Ascending aorta (tissue), 2 donors: ENCODE measurements at regions not wholly inside any gene's neighbourhood (a gene's known extent, or its start where the extent isn't known, plus 50 kb on each side); places are given as distances from the start of the nearest gene placed in this dataset.

Experiments used
- DNase-seq, 2 donors: peaks; one replicate each; pipeline ENCODE4 v3.0.0-alpha.2; 2019; ENCODE audit warnings: low spot score in 2 of 2
- H3K27ac ChIP-seq, 2 donors: fragments of 200-600 bp; sonication (generic); one replicate each; pipeline ENCODE4 v1.5.1; 2016 to 2017; ENCODE audit warnings: mild to moderate bottlenecking in 1 of 2
- H3K27me3 ChIP-seq: fragments of 200-600 bp; sonication (generic); one replicate; pipeline ENCODE4 v1.5.1; 2017
- H3K36me3 ChIP-seq, 2 donors: fragments of 200-600 bp; sonication (generic); one replicate each; pipeline ENCODE4 v1.5.1; 2016
- H3K4me1 ChIP-seq, 2 donors: fragments of 200-600 bp; sonication (generic); one replicate each; pipeline ENCODE4 v1.5.1; 2016 to 2017; ENCODE audit warnings: mild to moderate bottlenecking in 1 of 2
- H3K4me3 ChIP-seq, 2 donors: fragments of 200-600 bp; sonication (generic); one replicate each; pipeline ENCODE4 v1.5.1; 2016 to 2017; ENCODE audit warnings: mild to moderate bottlenecking in 1 of 2
- H3K9me3 ChIP-seq, 2 donors: fragments of 200-600 bp; sonication (generic); one replicate each; pipeline ENCODE4 v1.5.1; 2016
- intact Hi-C: fragments of 100-400 bp; cut with DNase I; formaldehyde crosslinking; loops from one replicate; pipeline ENCODE4 v1.15.1; 2023
- TF ChIP-seq, protein P1 (sequence below), 3 experiments: fragments of 200-600 bp in 2 of 3; fragments of 450-650 bp in 1 of 3; sonication (generic) in 2 of 3; IDR thresholded peaks; one replicate each; pipeline ENCODE4 v1.5.1; 2016 to 2019; ENCODE audit warnings: antibody characterized with exemption in 3 of 3, mild to moderate bottlenecking in 1 of 3, moderate library complexity in 1 of 3

DNA sequence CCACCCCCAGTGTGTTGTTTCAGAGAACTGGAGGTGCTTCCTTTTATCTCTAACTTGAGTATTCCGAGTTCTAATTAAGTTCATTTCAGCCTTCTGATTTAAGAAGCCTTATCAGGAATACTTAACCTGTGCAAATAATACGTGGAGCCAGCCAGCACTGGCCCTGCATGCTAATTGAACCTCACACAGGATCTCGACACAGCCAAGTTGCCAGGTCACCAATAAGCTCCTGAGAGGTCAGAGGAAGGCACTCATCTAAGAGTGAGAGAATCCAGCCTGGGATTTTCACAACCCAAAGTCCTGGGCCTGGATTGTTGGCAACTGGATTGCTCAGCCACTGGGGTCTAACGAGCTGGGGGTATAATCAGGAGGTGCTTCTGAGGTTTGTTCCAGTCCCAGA, 157.7 kb upstream of the LRFN2 start:
- Histone ChIP-seq H3K27me3 (no peaks in the 10 kb centered on the region), H3K9me3 (no peaks in the 10 kb centered on the region), H3K4me1 (no peaks in the 10 kb centered on the region), H3K36me3 (no peaks in the 10 kb centered on the region), H3K27ac (no peak overlapping the region), H3K4me3 (no peak overlapping the region)
- intact Hi-C loops: no loop called here
- TF ChIP-seq, protein P1, sequence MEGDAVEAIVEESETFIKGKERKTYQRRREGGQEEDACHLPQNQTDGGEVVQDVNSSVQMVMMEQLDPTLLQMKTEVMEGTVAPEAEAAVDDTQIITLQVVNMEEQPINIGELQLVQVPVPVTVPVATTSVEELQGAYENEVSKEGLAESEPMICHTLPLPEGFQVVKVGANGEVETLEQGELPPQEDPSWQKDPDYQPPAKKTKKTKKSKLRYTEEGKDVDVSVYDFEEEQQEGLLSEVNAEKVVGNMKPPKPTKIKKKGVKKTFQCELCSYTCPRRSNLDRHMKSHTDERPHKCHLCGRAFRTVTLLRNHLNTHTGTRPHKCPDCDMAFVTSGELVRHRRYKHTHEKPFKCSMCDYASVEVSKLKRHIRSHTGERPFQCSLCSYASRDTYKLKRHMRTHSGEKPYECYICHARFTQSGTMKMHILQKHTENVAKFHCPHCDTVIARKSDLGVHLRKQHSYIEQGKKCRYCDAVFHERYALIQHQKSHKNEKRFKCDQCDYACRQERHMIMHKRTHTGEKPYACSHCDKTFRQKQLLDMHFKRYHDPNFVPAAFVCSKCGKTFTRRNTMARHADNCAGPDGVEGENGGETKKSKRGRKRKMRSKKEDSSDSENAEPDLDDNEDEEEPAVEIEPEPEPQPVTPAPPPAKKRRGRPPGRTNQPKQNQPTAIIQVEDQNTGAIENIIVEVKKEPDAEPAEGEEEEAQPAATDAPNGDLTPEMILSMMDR (IDR thresholded peaks at IDR 0.05): no peak
- DNase-seq: no peak

DNA sequence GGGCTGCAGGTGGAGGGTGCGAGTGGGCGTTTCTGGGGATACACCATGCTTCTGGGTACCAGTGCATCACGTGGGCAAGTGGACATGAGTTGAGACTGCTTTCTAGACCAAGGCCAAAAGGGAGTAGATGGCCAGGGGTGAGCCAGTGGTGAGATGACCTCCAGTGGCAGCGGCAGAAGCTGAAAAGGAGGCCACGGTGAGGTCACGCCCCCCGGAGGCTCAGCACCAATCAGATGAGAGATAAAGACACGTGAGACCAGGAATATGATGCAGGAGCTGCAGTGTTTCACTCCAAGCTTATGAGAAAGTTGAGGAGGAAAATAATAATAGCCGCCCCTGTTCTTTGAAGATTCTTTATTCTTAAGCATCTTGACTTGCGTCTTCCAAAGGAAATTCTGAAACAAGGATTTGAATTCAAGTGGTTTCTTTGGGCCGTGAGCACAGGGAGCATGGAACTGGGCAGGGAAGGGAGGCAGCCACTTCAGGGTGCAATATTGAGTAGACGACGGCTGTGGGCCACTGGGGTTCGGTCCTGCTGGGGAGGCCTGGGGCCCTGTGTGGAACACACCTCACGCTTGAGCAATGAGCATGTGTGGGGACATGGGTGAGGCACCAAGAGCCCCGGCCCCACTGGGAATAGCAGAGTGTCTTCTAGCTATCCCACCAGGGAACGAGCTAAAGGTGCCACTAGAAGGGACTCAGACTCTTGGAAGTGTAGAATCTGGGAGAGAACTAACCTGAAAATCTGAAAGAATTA, 156.7 kb upstream of the LRFN2 start:
- no peaks in the 10 kb centered on the region for H3K36me3 ChIP-seq
- no peak overlapping the region for H3K27ac ChIP-seq
- TF ChIP-seq, protein P1 (IDR thresholded peaks at IDR 0.05): no peak
- no peaks in the 10 kb centered on the region for H3K27me3 ChIP-seq
- intact Hi-C loops: no loop called here
- H3K4me1 ChIP-seq: no peaks in the 10 kb centered on the region
- no peak overlapping the region for H3K4me3 ChIP-seq
- DNase-seq: no peak
- H3K9me3 ChIP-seq: no peaks in the 10 kb centered on the region

DNA sequence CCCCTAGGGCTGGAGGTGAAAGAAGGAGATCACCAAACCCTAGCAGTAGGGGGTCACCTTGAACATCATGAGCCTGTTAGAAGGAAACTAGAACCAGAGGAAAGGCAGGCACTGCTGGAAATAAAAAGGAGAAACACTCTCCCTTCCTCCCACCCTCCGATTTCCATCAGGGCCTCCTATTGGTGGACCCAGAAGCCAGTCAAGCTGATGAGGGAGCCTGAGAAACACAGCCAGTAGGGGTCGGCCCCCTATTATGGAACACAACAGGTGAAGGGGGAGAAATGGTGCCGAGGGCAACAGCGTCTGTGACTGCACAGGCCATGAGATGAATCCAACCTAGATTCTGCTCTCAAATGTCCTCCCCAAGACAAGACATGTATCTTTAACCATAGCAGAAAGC, 156.1 kb upstream of the LRFN2 start:
- Histone ChIP-seq H3K4me1 (no peaks in the 10 kb centered on the region), H3K27me3 (no peaks in the 10 kb centered on the region), H3K27ac (no peak overlapping the region), H3K4me3 (no peak overlapping the region), H3K36me3 (no peaks in the 10 kb centered on the region), H3K9me3 (no peaks in the 10 kb centered on the region)
- intact Hi-C loops: no loop called here
- DNase-seq: no peak
- TF ChIP-seq, protein P1 (IDR thresholded peaks at IDR 0.05): no peak

DNA sequence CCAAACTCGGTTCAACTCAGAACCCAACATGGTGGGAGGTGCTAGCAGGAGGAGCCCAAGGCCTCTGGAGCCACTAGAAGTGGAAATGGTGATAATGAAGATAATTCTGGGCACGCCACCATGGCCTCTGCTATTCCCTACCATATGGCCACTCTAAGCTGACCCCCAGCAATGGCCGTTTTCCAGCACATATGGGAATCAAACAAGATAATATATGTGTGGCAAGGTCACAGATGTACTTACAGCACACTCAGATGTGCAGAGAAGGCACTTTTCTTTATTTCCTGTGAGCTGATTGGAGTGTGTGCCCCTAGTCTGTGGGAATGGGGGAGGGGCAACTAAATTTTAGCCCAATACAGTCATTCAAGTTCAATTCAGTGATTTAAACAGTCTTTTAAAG, 153.4 kb upstream of the LRFN2 start:
- Histone ChIP-seq H3K4me3 (no peak overlapping the region), H3K27me3 (no peaks in the 10 kb centered on the region), H3K27ac (no peak overlapping the region), H3K4me1 (no peaks in the 10 kb centered on the region), H3K9me3 (no peaks in the 10 kb centered on the region), H3K36me3 (no peaks in the 10 kb centered on the region)
- TF ChIP-seq, protein P1 (IDR thresholded peaks at IDR 0.05): no peak
- DNase-seq: no peak
- intact Hi-C loops: no loop called here

DNA sequence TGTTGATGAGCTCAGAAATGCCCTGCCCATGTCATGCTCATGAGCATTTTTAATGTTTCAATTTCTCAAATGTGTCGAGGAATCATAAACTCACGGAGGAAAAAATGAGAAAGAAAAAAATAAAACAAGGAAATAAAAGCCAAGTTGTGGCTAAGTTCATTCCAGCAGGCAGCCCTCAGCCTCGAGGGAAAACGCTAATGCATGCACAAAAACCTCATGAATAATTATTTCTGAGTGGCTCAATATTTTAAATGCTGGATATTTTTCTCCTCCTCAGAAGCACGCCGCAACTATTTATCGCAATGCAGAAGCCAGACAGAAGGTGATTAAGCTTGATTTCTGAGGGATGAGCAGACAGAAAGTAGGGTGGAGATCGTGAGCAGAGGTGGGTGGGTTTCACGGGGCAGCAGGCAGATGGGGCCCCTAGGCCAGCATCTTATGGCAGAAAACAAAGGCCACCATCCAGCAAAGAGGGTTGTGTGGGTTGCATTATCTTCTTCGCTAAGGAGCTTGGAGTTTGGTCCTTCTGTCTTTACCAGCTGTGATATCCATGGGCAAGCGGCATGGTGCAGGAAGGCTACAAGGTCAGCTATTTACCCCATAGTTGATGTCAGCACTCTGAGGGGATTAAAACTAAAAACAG, 151.5 kb upstream of the LRFN2 start:
- Histone ChIP-seq H3K4me3 (no peak overlapping the region), H3K27ac (no peak overlapping the region), H3K27me3 (no peaks in the 10 kb centered on the region), H3K4me1 (no peaks in the 10 kb centered on the region), H3K36me3 (no peaks in the 10 kb centered on the region), H3K9me3 (no peaks in the 10 kb centered on the region)
- TF ChIP-seq, protein P1 (IDR thresholded peaks at IDR 0.05): no peak
- no peak for DNase-seq
- intact Hi-C loops: no loop called here
